ENCODE measurements at regions not wholly inside any gene's neighbourhood (a gene's known extent, or its start where the extent isn't known, plus 50 kb on each side); places are given as distances from the start of the nearest gene placed in this dataset.

GRCh38 chr6:98118397-98119045 is 715.9 kb upstream of the POU3F2 start:
- Mint-ChIP-seq H3K27ac (no peak overlapping the region), H3K27me3 (no peaks in the 10 kb centered on the region), H3K9me3 (ENCODE audit: low read depth) (no peaks in the 10 kb centered on the region), H3K4me1 (no peaks in the 10 kb centered on the region), H3K4me3 (no peak overlapping the region), H3K36me3 (ENCODE audit: low read depth) (no peaks in the 10 kb centered on the region)
- ATAC-seq (no peak), DNase-seq (no peak)
- ChIA-PET CTCF (no interaction called here), POLR2A (no interaction called here)
- intact Hi-C loops (cut with DNase I, micrococcal nuclease) = no loop called here

DNA sequence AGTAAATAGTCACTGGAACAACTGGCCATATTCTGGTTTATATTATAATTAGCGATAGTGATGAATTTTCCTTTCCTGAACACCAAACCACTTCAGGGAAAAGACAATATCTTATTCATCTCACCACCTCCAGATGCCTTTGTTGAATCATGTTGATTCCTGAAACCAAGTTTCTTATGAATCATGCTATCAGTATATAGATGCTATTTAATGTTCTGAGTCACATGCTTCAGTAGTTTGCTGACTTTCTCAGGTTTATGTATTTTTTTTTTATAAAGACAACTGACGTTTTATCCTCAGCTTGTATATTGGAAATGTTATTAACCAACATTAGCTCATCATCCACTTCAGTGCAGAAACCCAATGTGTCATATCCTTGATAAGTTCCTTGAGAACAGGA is 710.2 kb upstream of the POU3F2 start:
- ATAC-seq (no peak), DNase-seq (no peak)
- H3K9me3 Mint-ChIP-seq (ENCODE audit: low read depth) = no peaks in the 10 kb centered on the region
- ChIA-PET POLR2A (no interaction called here), CTCF (no interaction called here)
- no peaks in the 10 kb centered on the region for H3K27me3 Mint-ChIP-seq
- H3K4me3 Mint-ChIP-seq = no peak overlapping the region
- no peaks in the 10 kb centered on the region for H3K36me3 Mint-ChIP-seq (ENCODE audit: low read depth)
- intact Hi-C loops (cut with DNase I, micrococcal nuclease) = no loop called here
- H3K4me1 Mint-ChIP-seq = no peaks in the 10 kb centered on the region
- no peak overlapping the region for H3K27ac Mint-ChIP-seq

- H3K36me3 Mint-ChIP-seq (ENCODE audit: low read depth) = no peaks in the 10 kb centered on the region
- H3K4me1 Mint-ChIP-seq = no peaks in the 10 kb centered on the region
- ChIA-PET POLR2A (no interaction called here), CTCF (no interaction called here)
- DNase-seq (no peak), ATAC-seq (no peak)
- H3K27ac Mint-ChIP-seq = no peak overlapping the region
- H3K9me3 Mint-ChIP-seq (ENCODE audit: low read depth) = no peaks in the 10 kb centered on the region
- H3K27me3 Mint-ChIP-seq = no peaks in the 10 kb centered on the region
- intact Hi-C loops (cut with DNase I, micrococcal nuclease) = no loop called here
- no peak overlapping the region for H3K4me3 Mint-ChIP-seq
Observed at GRCh38 chr6:98131290-98131990, 702.9 kb upstream of the POU3F2 start.

GRCh38 chr6:98136333-98136732 is 698.0 kb upstream of the POU3F2 start:
- ChIA-PET POLR2A (no interaction called here), CTCF (no interaction called here)
- no peak overlapping the region for H3K27ac Mint-ChIP-seq
- H3K4me3 Mint-ChIP-seq = no peak overlapping the region
- peaks cover 3% of the 10 kb centered on the region for H3K9me3 Mint-ChIP-seq (ENCODE audit: low read depth)
- no peaks in the 10 kb centered on the region for H3K4me1 Mint-ChIP-seq
- no peak for ATAC-seq
- no peak for DNase-seq
- no peaks in the 10 kb centered on the region for H3K27me3 Mint-ChIP-seq
- H3K36me3 Mint-ChIP-seq (ENCODE audit: low read depth) = no peaks in the 10 kb centered on the region
- intact Hi-C loops (cut with DNase I, micrococcal nuclease) = no loop called here

DNA sequence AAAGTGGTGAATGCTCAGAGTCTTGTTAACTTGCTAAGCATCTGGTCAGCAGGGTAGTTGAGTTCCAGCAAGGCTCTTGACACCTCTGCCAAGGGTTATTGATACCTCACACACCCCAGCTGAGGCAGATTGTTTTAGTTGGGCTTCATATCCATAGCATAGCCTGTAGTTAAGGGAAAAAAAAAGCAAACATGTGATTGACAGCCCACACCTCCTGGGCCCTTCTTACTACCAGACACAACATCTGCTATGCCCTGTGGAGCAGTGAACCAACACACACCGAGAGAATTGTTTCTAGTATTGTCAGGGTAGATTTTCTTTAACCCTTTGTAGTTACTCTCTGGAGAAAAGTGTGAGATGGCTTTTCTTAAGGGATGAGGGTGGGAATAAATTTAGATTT is 697.0 kb upstream of the POU3F2 start:
- no peak for ATAC-seq
- ChIA-PET CTCF (no interaction called here), POLR2A (no interaction called here)
- no peaks in the 10 kb centered on the region for H3K4me1 Mint-ChIP-seq
- no peak overlapping the region for H3K27ac Mint-ChIP-seq
- no peak overlapping the region for H3K4me3 Mint-ChIP-seq
- no peaks in the 10 kb centered on the region for H3K27me3 Mint-ChIP-seq
- H3K9me3 Mint-ChIP-seq (ENCODE audit: low read depth) = peaks cover 8% of the 10 kb centered on the region
- no peaks in the 10 kb centered on the region for H3K36me3 Mint-ChIP-seq (ENCODE audit: low read depth)
- DNase-seq = no peak
- intact Hi-C loops (cut with DNase I, micrococcal nuclease) = no loop called here

DNA sequence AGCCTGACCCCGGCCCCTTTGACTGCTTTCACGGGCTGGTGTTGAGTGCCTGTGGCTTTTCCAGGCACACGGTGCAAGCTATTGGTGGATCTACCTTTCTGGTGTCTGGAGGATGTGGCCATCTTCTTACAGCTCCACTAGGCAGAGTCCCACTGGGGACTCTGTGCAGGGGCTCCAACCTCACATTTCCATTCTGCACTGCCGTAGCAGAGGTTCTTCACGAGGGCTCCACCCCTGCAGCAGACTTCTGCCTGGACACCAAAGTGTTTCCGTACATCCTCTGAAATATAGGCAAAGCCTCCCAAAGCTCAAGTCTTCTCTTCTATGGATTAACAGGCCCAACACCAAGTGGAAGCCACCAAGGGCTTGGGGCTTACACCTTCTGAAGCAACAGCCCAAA is 691.5 kb upstream of the POU3F2 start:
- Mint-ChIP-seq H3K4me3 (no peak overlapping the region), H3K27me3 (no peaks in the 10 kb centered on the region), H3K9me3 (ENCODE audit: low read depth) (peaks cover 14% of the 10 kb centered on the region), H3K36me3 (ENCODE audit: low read depth) (no peaks in the 10 kb centered on the region), H3K27ac (no peak overlapping the region), H3K4me1 (no peaks in the 10 kb centered on the region)
- ChIA-PET POLR2A (no interaction called here), CTCF (no interaction called here)
- ATAC-seq (no peak), DNase-seq (no peak)
- intact Hi-C loops (cut with DNase I, micrococcal nuclease) = no loop called here

GRCh38 chr6:98146656-98147055 is 687.7 kb upstream of the POU3F2 start:
- ChIA-PET POLR2A (no interaction called here), CTCF (no interaction called here)
- DNase-seq (no peak), ATAC-seq (no peak)
- H3K36me3 Mint-ChIP-seq (ENCODE audit: low read depth) = no peaks in the 10 kb centered on the region
- H3K9me3 Mint-ChIP-seq (ENCODE audit: low read depth) = peaks cover 9% of the 10 kb centered on the region
- no peak overlapping the region for H3K27ac Mint-ChIP-seq
- no peaks in the 10 kb centered on the region for H3K27me3 Mint-ChIP-seq
- no peaks in the 10 kb centered on the region for H3K4me1 Mint-ChIP-seq
- no peak overlapping the region for H3K4me3 Mint-ChIP-seq
- intact Hi-C loops (cut with DNase I, micrococcal nuclease) = no loop called here

- H3K4me3 Mint-ChIP-seq = no peak overlapping the region
- H3K9me3 Mint-ChIP-seq (ENCODE audit: low read depth) = peaks cover 12% of the 10 kb centered on the region
- H3K4me1 Mint-ChIP-seq = no peaks in the 10 kb centered on the region
- H3K27me3 Mint-ChIP-seq = no peaks in the 10 kb centered on the region
- ChIA-PET CTCF (interaction anchor here (0.6 kb wide), 1 partner anchor 1011 kb away, joined by 3 read pairs; no protein-coding TSS in a partner anchor), POLR2A (interaction anchor here (0.6 kb wide), 1 partner anchor 122 kb away, joined by 5 read pairs; no protein-coding TSS in a partner anchor)
- H3K27ac Mint-ChIP-seq = no peak overlapping the region
- intact Hi-C loops (cut with DNase I, micrococcal nuclease) = no loop called here
- DNase-seq (no peak), ATAC-seq (no peak)
- H3K36me3 Mint-ChIP-seq (ENCODE audit: low read depth) = no peaks in the 10 kb centered on the region
Observed at GRCh38 chr6:98156580-98156979, 677.8 kb upstream of the POU3F2 start.

GRCh38 chr6:98179606-98180005 is 654.8 kb upstream of the POU3F2 start:
- no peak overlapping the region for H3K4me3 Mint-ChIP-seq
- CTCF ChIA-PET = no interaction called here
- no peaks in the 10 kb centered on the region for H3K4me1 Mint-ChIP-seq
- H3K9me3 Mint-ChIP-seq (ENCODE audit: low read depth) = peaks cover 3% of the 10 kb centered on the region
- ATAC-seq (no peak), DNase-seq (no peak)
- H3K27ac Mint-ChIP-seq = no peak overlapping the region
- H3K27me3 Mint-ChIP-seq = no peaks in the 10 kb centered on the region
- H3K36me3 Mint-ChIP-seq (ENCODE audit: low read depth) = no peaks in the 10 kb centered on the region
- intact Hi-C loops (cut with DNase I, micrococcal nuclease) = no loop called here
- POLR2A ChIA-PET = no interaction called here

- H3K9me3 Mint-ChIP-seq (ENCODE audit: low read depth) = no peaks in the 10 kb centered on the region
- DNase-seq (no peak), ATAC-seq (no peak)
- no peaks in the 10 kb centered on the region for H3K36me3 Mint-ChIP-seq (ENCODE audit: low read depth)
- CTCF ChIA-PET = no interaction called here
- no peaks in the 10 kb centered on the region for H3K27me3 Mint-ChIP-seq
- no peaks in the 10 kb centered on the region for H3K4me1 Mint-ChIP-seq
- no peak overlapping the region for H3K27ac Mint-ChIP-seq
- POLR2A ChIA-PET = no interaction called here
- intact Hi-C loops (cut with DNase I, micrococcal nuclease) = no loop called here
- no peak overlapping the region for H3K4me3 Mint-ChIP-seq
Observed at GRCh38 chr6:98200084-98200483, 634.3 kb upstream of the POU3F2 start.

DNA sequence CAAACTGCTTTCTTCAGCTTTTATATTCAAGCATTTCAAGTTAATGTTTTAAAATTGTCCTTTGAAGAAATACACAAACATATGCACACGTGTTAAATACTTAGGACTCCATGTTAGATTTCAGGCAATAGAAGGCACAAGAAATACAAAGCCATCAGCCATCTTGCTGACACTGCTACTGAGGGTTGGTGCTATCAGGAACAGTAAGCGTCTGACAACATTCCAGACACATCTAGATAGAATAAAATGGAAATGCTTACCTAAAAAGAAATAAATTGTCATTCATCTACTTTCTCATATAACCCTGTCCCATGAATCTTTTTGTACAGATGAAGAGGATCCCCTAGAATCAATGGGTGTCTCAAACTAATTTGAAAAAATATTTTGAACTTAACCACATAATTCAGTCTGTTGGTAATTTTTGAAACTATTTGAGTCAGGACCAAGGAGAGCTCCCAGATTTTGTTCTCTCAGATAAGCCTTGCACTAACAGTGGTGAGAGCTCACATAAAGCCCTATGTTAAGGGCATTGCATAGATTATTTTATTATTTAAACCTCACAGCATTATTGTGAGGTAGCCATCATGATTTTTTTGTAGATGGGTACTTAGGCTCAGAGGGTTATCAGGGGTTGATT is 631.1 kb upstream of the POU3F2 start:
- H3K4me3 Mint-ChIP-seq = no peak overlapping the region
- peaks cover 2% of the 10 kb centered on the region for H3K9me3 Mint-ChIP-seq (ENCODE audit: low read depth)
- no peak overlapping the region for H3K27ac Mint-ChIP-seq
- ATAC-seq = no peak
- no peak for DNase-seq
- no peaks in the 10 kb centered on the region for H3K36me3 Mint-ChIP-seq (ENCODE audit: low read depth)
- intact Hi-C loops (cut with DNase I, micrococcal nuclease) = no loop called here
- H3K27me3 Mint-ChIP-seq = no peaks in the 10 kb centered on the region
- ChIA-PET CTCF (no interaction called here), POLR2A (no interaction called here)
- H3K4me1 Mint-ChIP-seq = no peaks in the 10 kb centered on the region

GRCh38 chr6:98212468-98212867 is 621.9 kb upstream of the POU3F2 start:
- intact Hi-C loops (cut with DNase I, micrococcal nuclease) = no loop called here
- ATAC-seq = no peak
- POLR2A ChIA-PET = no interaction called here

More at GRCh38 chr6:98212468-98212867, 621.9 kb upstream of the POU3F2 start:
- Mint-ChIP-seq H3K4me3 (no peak overlapping the region), H3K27me3 (no peaks in the 10 kb centered on the region), H3K36me3 (ENCODE audit: low read depth) (no peaks in the 10 kb centered on the region), H3K9me3 (ENCODE audit: low read depth) (no peaks in the 10 kb centered on the region), H3K27ac (no peak overlapping the region), H3K4me1 (no peaks in the 10 kb centered on the region)
- DNase-seq = no peak
- CTCF ChIA-PET = no interaction called here
